ENCODE measurements at regions not wholly inside any gene's neighbourhood (a gene's known extent, or its start where the extent isn't known, plus 50 kb on each side); places are given as distances from the start of the nearest gene placed in this dataset.

DNA sequence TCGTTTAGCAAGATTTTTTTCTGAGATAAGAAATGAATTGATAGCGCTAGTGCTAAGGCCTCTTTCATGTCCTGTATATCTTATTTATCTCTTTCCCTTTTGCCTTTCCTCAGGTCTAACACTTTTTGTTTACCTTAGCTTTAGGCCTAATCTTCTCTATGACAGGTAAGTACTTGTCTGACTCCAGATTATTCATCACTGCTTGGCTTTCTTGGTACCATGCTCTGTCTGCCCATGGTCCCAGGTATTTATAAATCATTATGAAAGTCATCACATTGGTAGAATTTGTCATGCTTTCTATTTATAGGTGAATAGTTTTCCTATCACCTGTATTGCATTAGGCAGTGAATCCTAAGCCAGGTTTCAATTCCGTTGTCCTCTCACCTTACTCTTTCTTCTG is 99.5 kb upstream of the CTSO start:
- TF ChIP-seq, protein P1, sequence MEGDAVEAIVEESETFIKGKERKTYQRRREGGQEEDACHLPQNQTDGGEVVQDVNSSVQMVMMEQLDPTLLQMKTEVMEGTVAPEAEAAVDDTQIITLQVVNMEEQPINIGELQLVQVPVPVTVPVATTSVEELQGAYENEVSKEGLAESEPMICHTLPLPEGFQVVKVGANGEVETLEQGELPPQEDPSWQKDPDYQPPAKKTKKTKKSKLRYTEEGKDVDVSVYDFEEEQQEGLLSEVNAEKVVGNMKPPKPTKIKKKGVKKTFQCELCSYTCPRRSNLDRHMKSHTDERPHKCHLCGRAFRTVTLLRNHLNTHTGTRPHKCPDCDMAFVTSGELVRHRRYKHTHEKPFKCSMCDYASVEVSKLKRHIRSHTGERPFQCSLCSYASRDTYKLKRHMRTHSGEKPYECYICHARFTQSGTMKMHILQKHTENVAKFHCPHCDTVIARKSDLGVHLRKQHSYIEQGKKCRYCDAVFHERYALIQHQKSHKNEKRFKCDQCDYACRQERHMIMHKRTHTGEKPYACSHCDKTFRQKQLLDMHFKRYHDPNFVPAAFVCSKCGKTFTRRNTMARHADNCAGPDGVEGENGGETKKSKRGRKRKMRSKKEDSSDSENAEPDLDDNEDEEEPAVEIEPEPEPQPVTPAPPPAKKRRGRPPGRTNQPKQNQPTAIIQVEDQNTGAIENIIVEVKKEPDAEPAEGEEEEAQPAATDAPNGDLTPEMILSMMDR (IDR thresholded peaks at IDR 0.05): no peak
- TF ChIP-seq EZH2 (IDR thresholded peaks at IDR 0.05; ENCODE audit: borderline replicate concordance, insufficient read depth, low read depth, low read length, poor library complexity, severe bottlenecking): no peak

All from B cell (primary cell).